ENCODE measurements at regions not wholly inside any gene's neighbourhood (a gene's known extent, or its start where the extent isn't known, plus 50 kb on each side); places are given as distances from the start of the nearest gene placed in this dataset.
A peak's percentile ranks its signal among the peaks of the same experiment; 100 is the strongest.

- no peak overlapping the region for H3K4me3 ChIP-seq (ENCODE audit: low read depth, low read length)
- DNase-seq (ENCODE audit: low read depth), result no peak
- TF ChIP-seq CTCF (IDR thresholded peaks at IDR 0.05; ENCODE audit: insufficient read depth, low read depth, low read length, missing control alignments), result no peak
Observed at GRCh38 chr7:24050991-24051560, 232.9 kb upstream of the NPY start.

GRCh38 chr7:24051651-24052050, 232.3 kb upstream of the NPY start:
- no peak for TF ChIP-seq CTCF (IDR thresholded peaks at IDR 0.05; ENCODE audit: insufficient read depth, low read depth, low read length, missing control alignments)
- no peak for DNase-seq (ENCODE audit: low read depth)
- H3K4me3 ChIP-seq (ENCODE audit: low read depth, low read length), result no peak overlapping the region

- no peak overlapping the region for H3K4me3 ChIP-seq (ENCODE audit: low read depth, low read length)
- no peak for TF ChIP-seq CTCF (IDR thresholded peaks at IDR 0.05; ENCODE audit: insufficient read depth, low read depth, low read length, missing control alignments)
- DNase-seq (ENCODE audit: low read depth), result no peak
Observed at GRCh38 chr7:24052572-24053260, 231.3 kb upstream of the NPY start.

- no peak overlapping the region for H3K4me3 ChIP-seq (ENCODE audit: low read depth, low read length)
- no peak for TF ChIP-seq CTCF (IDR thresholded peaks at IDR 0.05; ENCODE audit: insufficient read depth, low read depth, low read length, missing control alignments)
- DNase-seq (ENCODE audit: low read depth), result no peak
Observed at GRCh38 chr7:24054236-24054635, 229.8 kb upstream of the NPY start.

- no peak overlapping the region for H3K4me3 ChIP-seq (ENCODE audit: low read depth, low read length)
- peak; percentile 34 for TF ChIP-seq CTCF (IDR thresholded peaks at IDR 0.05; ENCODE audit: insufficient read depth, low read depth, low read length, missing control alignments)
- no peak for DNase-seq (ENCODE audit: low read depth)
Observed at GRCh38 chr7:24057243-24057642, 226.7 kb upstream of the NPY start.

GRCh38 chr7:24058953-24059352, 225.0 kb upstream of the NPY start:
- no peak for TF ChIP-seq CTCF (IDR thresholded peaks at IDR 0.05; ENCODE audit: insufficient read depth, low read depth, low read length, missing control alignments)
- DNase-seq (ENCODE audit: low read depth), result no peak
- H3K4me3 ChIP-seq (ENCODE audit: low read depth, low read length), result no peak overlapping the region

- no peak overlapping the region for H3K4me3 ChIP-seq (ENCODE audit: low read depth, low read length)
- DNase-seq (ENCODE audit: low read depth), result no peak
- no peak for TF ChIP-seq CTCF (IDR thresholded peaks at IDR 0.05; ENCODE audit: insufficient read depth, low read depth, low read length, missing control alignments)
Observed at GRCh38 chr7:24059775-24060174, 224.2 kb upstream of the NPY start.

Measured in GM12865 (cell line).